Endothelial cell of umbilical vein (primary cell): ENCODE measurements at regions not wholly inside any gene's neighbourhood (a gene's known extent, or its start where the extent isn't known, plus 50 kb on each side); places are given as distances from the start of the nearest gene placed in this dataset.

Experiments used
- EZH2 ChIP-seq: IDR thresholded peaks from 2 replicates; pipeline ENCODE4 v1.6.1; 2012; ENCODE audit warnings: borderline replicate concordance, low read depth, mild to moderate bottlenecking, moderate library complexity, low read length, inconsistent platforms; ENCODE audit not compliant: severe bottlenecking
- FOS ChIP-seq: IDR thresholded peaks from 2 replicates; pipeline ENCODE4 v1.6.1; 2011; ENCODE audit warnings: mild to moderate bottlenecking, low read length, moderate library complexity, borderline replicate concordance; ENCODE audit not compliant: insufficient read depth
- POLR2A ChIP-seq: IDR thresholded peaks from 2 replicates; pipeline ENCODE4 v1.6.1; 2012; ENCODE audit warnings: low read depth, mild to moderate bottlenecking, control low read depth, low read length
- TF ChIP-seq, protein P1 (sequence below), 2 donors: IDR thresholded peaks; 1 replicate in 1 of 2; 2 replicates in 1 of 2; pipeline ENCODE4 v1.5.1; 2011; ENCODE audit warnings: low read length in 2 of 2, mild to moderate bottlenecking in 2 of 2, moderate library complexity in 2 of 2, control low read depth in 1 of 2, inconsistent platforms in 1 of 2, low read depth in 1 of 2; ENCODE audit not compliant: insufficient read depth in 1 of 2; ENCODE audit errors: extremely low read depth in 1 of 2

DNA sequence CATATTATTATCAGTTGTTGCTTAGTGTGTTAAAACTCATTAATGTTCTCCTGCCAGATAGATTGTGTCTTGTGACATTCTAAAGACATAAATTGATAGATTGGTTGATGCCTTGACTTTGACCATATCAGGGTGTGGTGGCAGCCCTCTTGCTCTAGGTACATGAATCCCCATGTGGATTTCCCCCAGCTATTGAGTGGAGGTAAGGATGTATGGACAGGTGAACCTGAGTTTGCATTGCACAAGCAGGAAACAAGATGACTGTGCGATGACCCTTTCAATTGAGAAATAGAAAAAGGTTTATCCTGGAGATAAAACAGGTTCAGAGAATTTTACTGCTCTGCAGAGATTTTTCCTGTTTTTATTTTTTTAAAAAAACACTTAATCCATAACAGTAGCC lies 619.2 kb downstream of the SPRY1 start:
- TF ChIP-seq, protein P1, sequence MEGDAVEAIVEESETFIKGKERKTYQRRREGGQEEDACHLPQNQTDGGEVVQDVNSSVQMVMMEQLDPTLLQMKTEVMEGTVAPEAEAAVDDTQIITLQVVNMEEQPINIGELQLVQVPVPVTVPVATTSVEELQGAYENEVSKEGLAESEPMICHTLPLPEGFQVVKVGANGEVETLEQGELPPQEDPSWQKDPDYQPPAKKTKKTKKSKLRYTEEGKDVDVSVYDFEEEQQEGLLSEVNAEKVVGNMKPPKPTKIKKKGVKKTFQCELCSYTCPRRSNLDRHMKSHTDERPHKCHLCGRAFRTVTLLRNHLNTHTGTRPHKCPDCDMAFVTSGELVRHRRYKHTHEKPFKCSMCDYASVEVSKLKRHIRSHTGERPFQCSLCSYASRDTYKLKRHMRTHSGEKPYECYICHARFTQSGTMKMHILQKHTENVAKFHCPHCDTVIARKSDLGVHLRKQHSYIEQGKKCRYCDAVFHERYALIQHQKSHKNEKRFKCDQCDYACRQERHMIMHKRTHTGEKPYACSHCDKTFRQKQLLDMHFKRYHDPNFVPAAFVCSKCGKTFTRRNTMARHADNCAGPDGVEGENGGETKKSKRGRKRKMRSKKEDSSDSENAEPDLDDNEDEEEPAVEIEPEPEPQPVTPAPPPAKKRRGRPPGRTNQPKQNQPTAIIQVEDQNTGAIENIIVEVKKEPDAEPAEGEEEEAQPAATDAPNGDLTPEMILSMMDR (IDR thresholded peaks at IDR 0.05; ENCODE audit: extremely low read depth in 1 of 2, insufficient read depth in 1 of 2, low read depth in 1 of 2, low read length in 2 of 2), result no peak
- TF ChIP-seq POLR2A (no peak), FOS (no peak), EZH2 (no peak)
